Uterus (tissue), 2 donors: ENCODE measurements at regions not wholly inside any gene's neighbourhood (a gene's known extent, or its start where the extent isn't known, plus 50 kb on each side); places are given as distances from the start of the nearest gene placed in this dataset.

Experiments
- POLR2A ChIP-seq, 2 donors: fragments of 450-650 bp; IDR thresholded peaks; one replicate each; pipeline ENCODE4 v1.6.1; 2016; ENCODE audit warnings: antibody characterized with exemption in 2 of 2, mild to moderate bottlenecking in 1 of 2, moderate library complexity in 1 of 2
- TF ChIP-seq, protein P1 (sequence below), 4 experiments: fragments of 200-600 bp in 2 of 4; fragments of 450-650 bp in 2 of 4; sonication (generic) in 2 of 4; IDR thresholded peaks; one replicate each; pipeline ENCODE4 v1.5.1; 2016 to 2019; ENCODE audit warnings: antibody characterized with exemption in 4 of 4, mild to moderate bottlenecking in 2 of 4, moderate library complexity in 1 of 4

DNA sequence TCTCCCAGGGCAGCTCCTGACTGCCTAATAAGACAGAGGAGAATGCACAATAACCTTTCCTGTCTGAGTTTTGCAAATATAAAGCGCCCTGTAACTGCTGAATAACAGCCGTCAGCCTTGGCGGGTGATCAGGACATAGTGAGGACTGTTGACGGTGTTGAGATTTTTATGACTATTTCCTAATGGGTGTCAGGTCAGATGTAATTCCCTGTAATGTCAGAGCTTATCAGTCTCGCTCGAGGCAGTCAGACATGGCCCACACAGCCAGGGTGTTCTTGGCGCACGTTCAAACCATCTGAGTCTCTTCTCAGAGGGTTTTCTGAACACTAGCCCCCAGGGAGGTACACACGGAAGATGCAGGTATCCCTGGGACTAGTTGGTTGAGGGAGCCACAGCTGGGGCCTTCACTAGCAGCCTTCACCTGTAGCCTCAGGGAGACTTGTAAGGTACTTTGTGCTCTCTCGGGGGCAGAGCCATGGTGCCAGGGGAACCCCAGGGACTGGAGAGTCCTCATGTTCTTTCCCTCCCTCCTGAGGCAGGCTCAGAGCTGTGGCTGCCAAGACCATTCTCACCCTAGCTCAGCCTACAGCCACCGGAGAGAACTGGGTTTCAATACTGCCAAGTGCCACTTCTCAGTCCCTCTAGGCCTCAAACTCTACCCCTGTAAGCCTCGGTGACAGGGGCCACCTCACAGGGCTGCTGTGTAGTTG is 213.1 kb downstream of the UQCRFS1 start:
- TF ChIP-seq, protein P1, sequence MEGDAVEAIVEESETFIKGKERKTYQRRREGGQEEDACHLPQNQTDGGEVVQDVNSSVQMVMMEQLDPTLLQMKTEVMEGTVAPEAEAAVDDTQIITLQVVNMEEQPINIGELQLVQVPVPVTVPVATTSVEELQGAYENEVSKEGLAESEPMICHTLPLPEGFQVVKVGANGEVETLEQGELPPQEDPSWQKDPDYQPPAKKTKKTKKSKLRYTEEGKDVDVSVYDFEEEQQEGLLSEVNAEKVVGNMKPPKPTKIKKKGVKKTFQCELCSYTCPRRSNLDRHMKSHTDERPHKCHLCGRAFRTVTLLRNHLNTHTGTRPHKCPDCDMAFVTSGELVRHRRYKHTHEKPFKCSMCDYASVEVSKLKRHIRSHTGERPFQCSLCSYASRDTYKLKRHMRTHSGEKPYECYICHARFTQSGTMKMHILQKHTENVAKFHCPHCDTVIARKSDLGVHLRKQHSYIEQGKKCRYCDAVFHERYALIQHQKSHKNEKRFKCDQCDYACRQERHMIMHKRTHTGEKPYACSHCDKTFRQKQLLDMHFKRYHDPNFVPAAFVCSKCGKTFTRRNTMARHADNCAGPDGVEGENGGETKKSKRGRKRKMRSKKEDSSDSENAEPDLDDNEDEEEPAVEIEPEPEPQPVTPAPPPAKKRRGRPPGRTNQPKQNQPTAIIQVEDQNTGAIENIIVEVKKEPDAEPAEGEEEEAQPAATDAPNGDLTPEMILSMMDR (IDR thresholded peaks at IDR 0.05): no peak
- TF ChIP-seq POLR2A (IDR thresholded peaks at IDR 0.05): no peak
